IPS-NIHi7 (cell line): ENCODE measurements at regions not wholly inside any gene's neighbourhood (a gene's known extent, or its start where the extent isn't known, plus 50 kb on each side); places are given as distances from the start of the nearest gene placed in this dataset.
"Not testable (repeated sequence)": the region's sequence is repeated elsewhere in the genome, so short reads cannot be mapped to it uniquely, and the experiment has no call there.

ENCODE experiments used
- DNase-seq: peaks from one replicate; pipeline ENCODE4 v3.0.0; 2012; ENCODE audit warnings: mixed read lengths; ENCODE audit errors: extremely low spot score

DNA sequence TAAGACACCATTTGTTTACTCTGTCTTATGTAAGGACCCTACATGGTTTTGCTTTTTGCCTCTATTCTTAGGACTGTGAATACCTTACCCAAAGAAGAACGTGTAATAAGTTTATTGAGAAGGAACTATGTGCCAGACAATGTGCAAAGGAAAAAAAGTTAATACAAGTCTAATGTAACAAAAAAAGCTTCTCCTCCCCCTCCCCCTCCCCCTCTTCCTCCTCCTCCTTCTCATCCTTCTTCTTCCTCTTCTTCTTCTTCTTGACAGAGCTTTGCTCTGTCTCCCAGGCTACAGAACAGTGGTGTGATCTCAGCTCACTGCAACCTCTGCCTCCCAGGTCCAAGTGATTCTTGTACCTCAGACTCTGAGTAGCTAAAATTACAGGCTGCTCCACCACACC is 50.9 kb upstream of the MITF start:
- DNase-seq = no peak

GRCh38 chr3:69687641-69688040 is 51.6 kb upstream of the MITF start:
- no peak for DNase-seq

- DNase-seq = no peak
Observed at GRCh38 chr3:69686056-69686455, 53.2 kb upstream of the MITF start.

GRCh38 chr3:69684309-69684961 is 54.8 kb upstream of the MITF start:
- no peak for DNase-seq

DNA sequence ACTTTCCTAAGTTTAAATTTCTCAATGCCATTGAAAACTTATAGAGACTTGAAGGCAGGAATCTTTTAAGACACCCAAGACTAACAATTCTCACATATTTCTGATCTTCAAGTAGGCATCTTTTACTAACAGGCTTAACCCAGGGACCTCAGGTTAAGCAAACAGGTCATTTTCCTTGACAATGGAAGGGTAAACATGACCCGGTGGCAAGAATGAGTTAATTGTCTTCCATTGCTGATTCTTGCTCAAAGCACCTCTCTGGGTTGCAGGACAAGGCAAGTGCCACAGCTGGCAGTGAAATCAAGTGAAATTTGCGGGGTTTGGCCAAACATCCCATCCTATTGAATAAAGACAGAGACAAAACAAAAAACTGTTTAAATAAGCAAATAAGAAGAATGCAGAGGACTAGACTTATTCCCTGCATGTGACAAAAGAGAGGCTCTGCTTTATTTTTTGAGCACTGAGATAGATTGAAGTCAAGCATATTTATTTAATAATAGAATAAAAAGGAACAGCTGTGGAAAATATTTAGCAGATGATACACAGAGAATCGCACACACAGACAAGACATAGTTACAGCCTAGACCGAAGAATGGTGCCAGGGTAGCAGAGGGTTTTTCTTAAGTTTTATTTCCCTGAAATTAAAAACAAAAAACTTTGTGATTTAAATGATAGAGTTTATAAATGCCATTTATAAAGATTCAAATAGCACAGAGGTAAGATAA is 56.0 kb upstream of the MITF start:
- peak; percentile 49 for DNase-seq

GRCh38 chr3:69677456-69677855 is 61.8 kb upstream of the MITF start:
- DNase-seq = not testable (repeated sequence)

DNA sequence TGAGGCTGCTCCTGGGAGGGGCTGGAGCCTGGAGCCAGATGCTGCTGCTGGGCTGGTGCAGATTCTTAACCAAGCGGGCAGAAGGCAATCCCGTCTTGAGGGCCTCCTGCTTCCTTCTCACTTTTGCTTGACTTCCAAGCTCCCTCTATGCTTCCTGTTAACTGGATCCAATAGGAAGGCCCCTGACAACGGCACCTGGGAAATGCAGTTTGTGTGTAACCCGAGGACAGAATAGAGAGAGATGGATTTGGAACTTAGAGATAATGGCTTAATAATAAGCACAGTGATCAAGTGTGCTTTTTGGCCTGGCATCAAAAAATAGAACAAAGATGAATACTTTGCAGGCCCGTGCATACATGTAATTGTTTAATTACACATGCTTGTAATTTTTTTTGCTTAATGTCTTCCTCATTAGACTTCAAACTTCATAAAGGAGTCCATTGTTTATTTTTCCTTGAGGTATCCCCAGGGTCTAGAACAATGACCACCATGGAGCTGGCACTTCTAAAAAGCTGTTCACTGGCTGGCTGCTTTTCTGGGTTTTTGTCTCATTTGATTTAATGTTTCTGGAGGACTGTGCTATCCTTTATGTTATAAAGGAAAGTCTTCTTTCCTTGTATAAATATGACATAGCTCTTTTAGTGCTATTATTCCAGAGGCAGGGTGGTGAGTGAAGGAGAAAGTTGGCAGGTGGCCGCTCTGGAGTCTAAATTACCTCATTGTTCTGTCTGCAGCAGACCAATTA is 63.3 kb upstream of the MITF start:
- DNase-seq = no peak

DNA sequence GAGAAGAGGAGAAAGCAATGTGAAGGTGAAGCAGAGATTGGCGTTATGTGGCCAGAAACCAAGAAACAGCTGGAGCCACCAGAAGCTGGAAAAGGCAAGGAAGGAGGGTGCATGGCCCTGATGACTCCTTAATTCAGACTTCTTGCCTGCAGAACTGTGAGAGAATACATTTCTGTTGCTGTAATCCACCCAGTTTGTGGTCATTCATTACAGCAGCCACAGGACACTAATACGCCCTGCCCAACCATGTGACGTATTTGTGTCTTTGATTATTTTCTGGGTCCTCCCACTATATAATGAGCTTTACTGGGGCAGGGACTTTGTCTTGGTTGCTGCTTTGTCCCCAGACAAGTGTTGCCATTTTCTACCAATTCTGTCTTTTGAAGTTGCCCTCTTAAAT is 64.5 kb upstream of the MITF start:
- DNase-seq = no peak

DNA sequence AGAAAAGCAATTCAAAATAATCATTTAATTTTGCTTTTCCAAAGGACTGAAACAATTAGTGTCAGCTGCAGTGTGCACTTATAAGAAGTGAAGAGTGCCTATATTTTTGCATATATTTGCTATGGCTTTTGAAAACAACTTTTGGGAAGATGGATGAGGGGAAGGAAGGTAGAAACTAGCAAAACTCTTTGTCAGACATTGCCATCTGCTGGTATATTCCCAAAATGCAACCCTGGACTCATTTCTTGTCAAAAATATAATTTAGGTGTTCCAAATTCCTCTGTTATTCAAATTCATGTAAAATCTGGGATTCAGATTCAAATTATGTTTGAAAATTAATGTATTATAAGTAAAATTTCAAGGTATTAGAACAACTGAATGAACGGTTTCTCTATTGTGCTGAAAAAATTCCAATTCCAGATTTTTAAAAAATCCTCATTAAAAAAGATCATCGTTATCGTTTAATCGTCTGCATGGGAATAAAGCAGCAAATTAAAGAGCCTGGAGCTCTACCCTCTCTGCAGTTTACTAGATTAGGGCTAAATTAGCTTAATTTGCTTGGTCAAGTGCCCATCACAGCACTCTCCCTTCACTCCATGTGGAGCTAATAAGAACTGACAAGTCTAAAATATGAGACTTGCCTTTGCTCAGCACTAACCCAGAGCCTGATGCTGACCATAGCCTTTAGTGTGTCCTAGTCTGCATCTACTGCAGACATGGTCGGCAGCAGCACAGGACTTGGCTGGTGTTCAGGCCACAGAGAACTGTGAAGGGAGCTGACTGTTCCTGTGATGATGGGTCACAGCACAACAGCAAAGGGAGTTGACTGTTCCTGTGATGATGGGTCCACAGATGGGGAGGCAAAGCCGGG is 67.9 kb upstream of the MITF start:
- DNase-seq = peak; percentile 41

DNA sequence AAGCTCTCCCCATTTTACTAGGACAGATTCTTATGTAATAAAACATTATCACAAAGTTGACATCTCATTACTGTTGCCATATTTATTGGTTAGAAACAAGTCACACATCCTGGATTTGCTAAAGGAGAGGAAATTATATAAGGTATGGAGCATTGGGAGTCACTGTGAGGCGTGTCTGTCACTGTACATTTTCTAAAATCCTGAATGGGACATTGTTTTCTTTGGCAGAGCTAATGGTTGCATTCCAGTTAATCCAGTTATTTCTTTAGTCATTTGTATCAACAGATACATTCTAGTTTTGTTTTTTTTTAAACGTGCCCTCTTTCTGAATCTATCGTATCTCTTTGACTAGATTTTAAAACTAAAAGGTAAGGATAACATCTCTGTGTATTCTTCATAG is 70.2 kb upstream of the MITF start:
- no peak for DNase-seq

DNA sequence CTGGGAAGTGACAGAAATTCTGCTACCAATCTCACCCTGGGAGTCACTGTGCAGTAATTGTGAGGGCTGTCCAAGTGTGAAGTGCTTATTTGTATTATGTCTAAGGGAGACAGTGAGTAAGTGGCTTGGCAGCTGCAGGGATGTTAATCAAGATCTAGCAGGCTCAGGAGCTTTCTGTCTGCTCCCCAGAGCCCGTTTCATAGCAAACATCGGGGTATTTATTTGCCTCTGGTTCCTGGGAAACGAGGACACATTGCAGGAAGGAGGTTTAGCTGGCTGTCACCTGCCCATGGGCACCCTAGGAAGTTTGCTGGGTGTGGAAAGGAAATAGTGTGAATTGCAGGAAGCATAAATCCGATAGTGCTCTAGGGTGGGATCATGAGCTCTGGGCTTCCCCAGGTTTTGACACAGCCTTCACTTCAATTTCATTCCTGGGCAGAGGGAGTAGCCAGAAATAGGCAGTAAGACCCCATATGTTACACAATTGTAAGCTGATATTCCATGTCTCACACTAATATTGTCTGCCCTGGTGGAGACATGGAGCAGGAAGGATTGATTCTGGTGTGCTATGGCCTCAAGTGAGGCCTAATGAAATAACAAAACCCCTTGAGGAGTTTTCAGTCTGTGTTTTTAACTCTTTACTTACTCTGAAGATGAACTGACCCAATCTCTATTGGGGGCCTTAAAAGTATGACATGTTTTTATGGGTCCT is 74.1 kb upstream of the MITF start:
- peak; percentile 18 for DNase-seq

GRCh38 chr3:69660631-69661030 is 78.6 kb upstream of the MITF start:
- no peak for DNase-seq

- DNase-seq = no peak
Observed at GRCh38 chr3:69659180-69659910, 79.9 kb upstream of the MITF start.

- no peak for DNase-seq
Observed at GRCh38 chr3:69658514-69659140, 80.6 kb upstream of the MITF start.

- DNase-seq = not testable (repeated sequence)
Observed at GRCh38 chr3:69657030-69657429, 82.2 kb upstream of the MITF start.

DNA sequence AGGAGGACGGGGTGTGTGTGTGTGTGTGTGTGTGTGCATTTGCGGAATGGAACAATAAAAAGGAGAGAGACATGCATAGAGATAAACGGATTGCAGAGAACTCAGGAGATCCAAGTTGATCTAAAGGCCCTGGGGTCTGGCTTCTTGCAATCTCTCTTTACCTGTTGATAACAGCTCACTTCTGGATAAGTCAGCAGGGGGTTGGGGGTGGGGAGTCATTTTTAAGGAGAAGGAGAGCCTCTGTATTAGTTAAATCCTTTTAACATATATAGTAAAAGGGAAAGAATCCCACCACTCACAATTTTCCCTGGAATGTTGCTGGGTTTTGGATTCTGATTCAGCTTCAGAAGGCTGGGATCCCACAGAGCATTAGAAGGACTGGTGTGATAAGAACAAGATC is 87.5 kb upstream of the MITF start:
- no peak for DNase-seq

GRCh38 chr3:69650066-69650419 is 89.2 kb upstream of the MITF start:
- DNase-seq = no peak

DNA sequence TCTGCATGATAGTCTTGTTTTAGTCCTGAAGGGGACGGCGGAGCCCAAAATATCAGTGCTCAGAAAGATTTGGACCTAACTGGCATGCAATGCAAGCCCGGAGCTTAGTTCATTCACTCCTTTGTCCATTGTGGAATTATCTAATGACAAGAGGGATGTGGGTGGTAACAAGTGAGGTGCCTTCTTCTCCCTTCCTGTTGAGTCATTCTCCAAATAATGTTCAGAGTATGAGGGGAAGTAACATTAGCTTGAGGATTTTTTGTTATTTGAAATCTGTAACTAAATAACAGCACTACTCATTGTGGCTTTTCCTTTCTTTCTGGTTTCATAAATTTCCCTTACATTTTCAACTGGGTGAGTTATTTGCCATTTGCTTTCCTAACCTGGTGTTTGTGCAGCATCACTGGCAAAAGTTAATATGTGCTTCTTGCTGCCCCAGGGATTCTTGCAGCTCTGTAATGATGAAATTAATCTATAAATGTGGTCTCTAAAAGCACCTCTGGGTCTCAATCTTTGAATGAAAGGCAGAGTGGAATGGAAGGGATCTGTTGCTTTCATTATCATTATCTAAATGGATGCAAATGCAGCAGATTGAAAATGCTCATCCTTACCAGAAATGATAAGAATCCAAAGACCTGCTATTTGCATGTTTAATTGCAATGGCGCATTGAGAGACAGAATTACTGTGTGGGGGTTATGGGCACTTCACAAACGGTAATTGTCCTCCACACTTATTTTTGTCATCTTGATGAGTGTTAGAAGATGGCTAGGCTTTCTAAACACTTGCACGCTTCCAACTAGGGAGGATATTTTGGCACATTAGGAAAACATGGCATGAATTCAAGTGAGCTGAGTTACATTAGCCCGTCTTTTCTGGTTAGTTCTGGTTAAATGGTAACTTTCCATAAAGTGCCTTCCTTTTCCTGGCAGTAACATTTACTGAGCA is 89.9 kb upstream of the MITF start:
- DNase-seq = no peak

GRCh38 chr3:69648126-69648525 is 91.1 kb upstream of the MITF start:
- no peak for DNase-seq
